NT2/D1 (cell line): ENCODE measurements at regions not wholly inside any gene's neighbourhood (a gene's known extent, or its start where the extent isn't known, plus 50 kb on each side); places are given as distances from the start of the nearest gene placed in this dataset.

Source experiments
- SUZ12 ChIP-seq: IDR thresholded peaks from 2 replicates; pipeline ENCODE4 v1.6.1; 2011; ENCODE audit not compliant: insufficient read length, insufficient read depth; ENCODE audit errors: extremely low read depth
- YY1 ChIP-seq: IDR thresholded peaks from 2 replicates; pipeline ENCODE4 v1.6.1; 2011; ENCODE audit not compliant: insufficient read length, insufficient read depth
- ZNF274 ChIP-seq: IDR thresholded peaks from 2 replicates; pipeline ENCODE4 v1.6.1; 2011; ENCODE audit warnings: mild to moderate bottlenecking, low read depth, low read length

GRCh38 chr9:79268806-79269205, 303.0 kb upstream of the TLE4 start:
- no peak for TF ChIP-seq YY1
- no peak for TF ChIP-seq ZNF274
- TF ChIP-seq SUZ12, result no peak
